A673 (cell line): ENCODE measurements at regions not wholly inside any gene's neighbourhood (a gene's known extent, or its start where the extent isn't known, plus 50 kb on each side); places are given as distances from the start of the nearest gene placed in this dataset.
A peak's percentile ranks its signal among the peaks of the same experiment; 100 is the strongest.

ENCODE experiments used
- BruUV-seq: library from RNA; stranded (reverse); fragments of 400-500 nt; replicated peaks from 2 replicates; lab custom pipeline; 2021; lab: Mats Ljungman, UMichigan
- CTCF ChIA-PET: fragments of 300-600 bp; sonication (Branson Sonifier 250); formaldehyde crosslinking; loops from one replicate; lab custom pipeline; 2022; ENCODE audit warnings: antibody characterized with exemption; lab: Charles Lee
- POLR2A ChIA-PET: fragments of 300-600 bp; sonication (Branson Sonifier 250); formaldehyde crosslinking; loops from one replicate; lab custom pipeline; 2022; ENCODE audit warnings: antibody characterized with exemption; ENCODE audit not compliant: low non-redundant PET; lab: Charles Lee
- DNase-seq: peaks from one replicate; pipeline ENCODE4 v3.0.0-alpha.2; 2015; ENCODE audit warnings: low spot score
- H3K27ac ChIP-seq: fragments of 200-600 bp; sonication (generic); 2 replicates; pipeline ENCODE4 v1.5.1; 2016; ENCODE audit warnings: mixed run types, low read depth, mild to moderate bottlenecking, mixed read lengths, antibody characterized with exemption, low read length; ENCODE audit not compliant: poor library complexity, severe bottlenecking
- H3K27me3 ChIP-seq: fragments of 200-600 bp; sonication (generic); replicated peaks from 2 replicates; pipeline ENCODE4 v1.6.1; 2017; ENCODE audit warnings: mixed run types, low read depth, mild to moderate bottlenecking, mixed read lengths, antibody characterized with exemption, low read length; ENCODE audit not compliant: insufficient read depth, poor library complexity
- H3K36me3 ChIP-seq: fragments of 200-600 bp; sonication (generic); 2 replicates; pipeline ENCODE4 v1.6.1; 2016; ENCODE audit warnings: mixed run types, mild to moderate bottlenecking, mixed read lengths, antibody characterized with exemption, low read length; ENCODE audit not compliant: insufficient read depth, poor library complexity, severe bottlenecking
- H3K4me1 ChIP-seq: fragments of 200-600 bp; sonication (generic); 2 replicates; pipeline ENCODE4 v1.6.1; 2017; ENCODE audit warnings: mixed run types, mild to moderate bottlenecking, mixed read lengths, antibody characterized with exemption, low read length; ENCODE audit not compliant: insufficient read depth, poor library complexity, severe bottlenecking
- H3K4me3 ChIP-seq: fragments of 200-600 bp; sonication (generic); 2 replicates; pipeline ENCODE4 v1.5.1; 2016; ENCODE audit warnings: low read depth, mixed run types, mild to moderate bottlenecking, mixed read lengths, low read length; ENCODE audit not compliant: poor library complexity, severe bottlenecking
- H3K9me3 ChIP-seq: fragments of 200-600 bp; sonication (generic); 2 replicates; pipeline ENCODE4 v1.6.1; 2016; ENCODE audit warnings: mixed run types, low read depth, mild to moderate bottlenecking, mixed read lengths, antibody characterized with exemption, low read length; ENCODE audit not compliant: poor library complexity, severe bottlenecking
- CTCF ChIP-seq: fragments of 300-800, 200-600 bp; sonication (generic); conservative IDR thresholded peaks from 2 replicates; pipeline ENCODE4 v1.5.1; 2017; ENCODE audit warnings: low read depth, mild to moderate bottlenecking, antibody characterized with exemption, low read length, moderate library complexity, mixed read lengths
- EZH2 ChIP-seq: fragments of 200-600 bp; sonication (generic); IDR thresholded peaks from 2 replicates; pipeline ENCODE4 v1.6.1; 2017; ENCODE audit warnings: borderline replicate concordance, low read depth, mild to moderate bottlenecking, mixed read lengths, antibody characterized with exemption, low read length; ENCODE audit not compliant: poor library complexity, severe bottlenecking
- intact Hi-C: fragments of 100-400 bp; cut with micrococcal nuclease; formaldehyde crosslinking; loops from one replicate; pipeline ENCODE4 v1.10.0; 2022; ENCODE audit not compliant: unreplicated experiment

GRCh38 chr11:29282088-29282487, 734.7 kb downstream of the KCNA4 start:
- H3K4me3 ChIP-seq = no peak overlapping the region
- no peaks in the 10 kb centered on the region for H3K4me1 ChIP-seq
- ChIA-PET POLR2A (no interaction called here), CTCF (interaction anchor here (1.2 kb wide), 1 partner anchor 123 kb away, joined by 3 read pairs; no protein-coding TSS in a partner anchor)
- intact Hi-C loops = no loop called here
- no peak overlapping the region for H3K27ac ChIP-seq
- no peaks in the 10 kb centered on the region for H3K36me3 ChIP-seq
- H3K9me3 ChIP-seq = no peaks in the 10 kb centered on the region
- no peaks in the 10 kb centered on the region for H3K27me3 ChIP-seq
- no peak for TF ChIP-seq CTCF
- TF ChIP-seq EZH2 = no peak
- peak; percentile 82 for DNase-seq
- no TSS peak for BruUV-seq

- Histone ChIP-seq H3K27ac (no peak overlapping the region), H3K4me1 (no peaks in the 10 kb centered on the region), H3K27me3 (no peaks in the 10 kb centered on the region), H3K9me3 (no peaks in the 10 kb centered on the region), H3K36me3 (no peaks in the 10 kb centered on the region), H3K4me3 (no peak overlapping the region)
- no TSS peak for BruUV-seq
- DNase-seq = no peak
- CTCF ChIA-PET = no interaction called here
- POLR2A ChIA-PET = no interaction called here
- intact Hi-C loops = no loop called here
- no peak for TF ChIP-seq CTCF
- no peak for TF ChIP-seq EZH2
These were observed 735.5 kb downstream of the KCNA4 start for GRCh38 chr11:29281271-29281777.

- no TSS peak for BruUV-seq
- no peak for TF ChIP-seq CTCF
- no peak for TF ChIP-seq EZH2
- POLR2A ChIA-PET = no interaction called here
- no peak overlapping the region for H3K4me3 ChIP-seq
- no peaks in the 10 kb centered on the region for H3K9me3 ChIP-seq
- no peaks in the 10 kb centered on the region for H3K4me1 ChIP-seq
- CTCF ChIA-PET = no interaction called here
- H3K27me3 ChIP-seq = no peaks in the 10 kb centered on the region
- H3K36me3 ChIP-seq = no peaks in the 10 kb centered on the region
- intact Hi-C loops = no loop called here
- DNase-seq = no peak
- H3K27ac ChIP-seq = no peak overlapping the region
These were observed 736.4 kb downstream of the KCNA4 start for GRCh38 chr11:29280452-29280851.
